ENCODE measurements at regions not wholly inside any gene's neighbourhood (a gene's known extent, or its start where the extent isn't known, plus 50 kb on each side); places are given as distances from the start of the nearest gene placed in this dataset.

DNA sequence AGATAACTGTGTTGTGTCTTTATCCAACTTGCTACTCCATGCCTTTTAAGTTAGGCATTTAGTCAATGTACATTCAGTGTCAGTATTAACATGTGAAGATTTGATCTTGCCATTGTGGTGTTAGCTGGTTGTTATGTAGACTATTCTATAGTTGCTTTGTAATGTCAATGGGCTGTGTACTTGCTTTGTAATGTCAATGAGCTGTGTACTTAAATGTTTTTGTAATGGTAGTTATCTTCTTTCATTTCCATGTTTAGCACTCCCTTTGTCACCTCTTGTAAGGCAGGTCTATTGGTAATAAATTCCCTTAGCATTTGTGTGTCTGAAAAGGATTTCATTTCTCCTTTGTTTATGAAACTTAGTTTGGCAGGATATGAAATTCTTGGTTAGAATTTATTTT is 53.4 kb downstream of the MC4R start:
- DNase-seq (ENCODE audit: low spot score): no peak
- no peak overlapping the region for H3K4me3 ChIP-seq
- H3K27ac ChIP-seq: no peak overlapping the region
- TF ChIP-seq, protein P1, sequence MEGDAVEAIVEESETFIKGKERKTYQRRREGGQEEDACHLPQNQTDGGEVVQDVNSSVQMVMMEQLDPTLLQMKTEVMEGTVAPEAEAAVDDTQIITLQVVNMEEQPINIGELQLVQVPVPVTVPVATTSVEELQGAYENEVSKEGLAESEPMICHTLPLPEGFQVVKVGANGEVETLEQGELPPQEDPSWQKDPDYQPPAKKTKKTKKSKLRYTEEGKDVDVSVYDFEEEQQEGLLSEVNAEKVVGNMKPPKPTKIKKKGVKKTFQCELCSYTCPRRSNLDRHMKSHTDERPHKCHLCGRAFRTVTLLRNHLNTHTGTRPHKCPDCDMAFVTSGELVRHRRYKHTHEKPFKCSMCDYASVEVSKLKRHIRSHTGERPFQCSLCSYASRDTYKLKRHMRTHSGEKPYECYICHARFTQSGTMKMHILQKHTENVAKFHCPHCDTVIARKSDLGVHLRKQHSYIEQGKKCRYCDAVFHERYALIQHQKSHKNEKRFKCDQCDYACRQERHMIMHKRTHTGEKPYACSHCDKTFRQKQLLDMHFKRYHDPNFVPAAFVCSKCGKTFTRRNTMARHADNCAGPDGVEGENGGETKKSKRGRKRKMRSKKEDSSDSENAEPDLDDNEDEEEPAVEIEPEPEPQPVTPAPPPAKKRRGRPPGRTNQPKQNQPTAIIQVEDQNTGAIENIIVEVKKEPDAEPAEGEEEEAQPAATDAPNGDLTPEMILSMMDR (IDR thresholded peaks at IDR 0.05): no peak

DNA sequence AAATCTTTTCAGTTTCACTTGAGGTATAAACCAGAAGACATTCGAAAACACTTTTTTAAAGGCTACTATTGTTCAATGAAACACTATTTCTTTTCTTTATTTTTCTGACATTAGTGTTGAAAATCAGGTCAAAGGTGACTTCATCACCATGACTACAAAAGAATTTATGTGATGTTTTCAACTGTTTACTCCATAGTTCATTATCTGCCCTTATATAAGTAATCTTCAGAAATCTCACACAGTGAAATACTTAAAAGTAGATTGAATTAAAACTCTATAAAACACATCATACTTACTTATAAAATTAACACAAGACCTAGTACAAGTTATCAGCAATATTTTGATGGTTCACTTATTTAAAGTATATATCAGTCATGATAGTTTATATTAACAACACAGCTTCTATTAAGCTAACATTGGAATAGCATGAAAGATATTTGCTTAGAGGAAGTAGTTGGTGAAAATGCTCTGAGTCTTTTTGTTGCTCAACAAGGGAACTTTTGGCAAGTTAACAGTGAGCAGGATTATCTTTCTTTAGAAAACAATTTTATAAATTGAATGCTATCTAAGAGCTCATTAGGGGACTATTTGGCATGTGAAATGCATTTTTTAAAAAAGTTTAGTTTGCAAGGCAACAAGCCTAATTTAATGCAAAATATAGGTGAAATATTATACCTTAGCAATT is 60.8 kb downstream of the MC4R start:
- Histone ChIP-seq H3K27ac (no peak overlapping the region), H3K4me3 (no peak overlapping the region)
- TF ChIP-seq, protein P1 (IDR thresholded peaks at IDR 0.05): no peak
- no peak for DNase-seq (ENCODE audit: low spot score)

DNA sequence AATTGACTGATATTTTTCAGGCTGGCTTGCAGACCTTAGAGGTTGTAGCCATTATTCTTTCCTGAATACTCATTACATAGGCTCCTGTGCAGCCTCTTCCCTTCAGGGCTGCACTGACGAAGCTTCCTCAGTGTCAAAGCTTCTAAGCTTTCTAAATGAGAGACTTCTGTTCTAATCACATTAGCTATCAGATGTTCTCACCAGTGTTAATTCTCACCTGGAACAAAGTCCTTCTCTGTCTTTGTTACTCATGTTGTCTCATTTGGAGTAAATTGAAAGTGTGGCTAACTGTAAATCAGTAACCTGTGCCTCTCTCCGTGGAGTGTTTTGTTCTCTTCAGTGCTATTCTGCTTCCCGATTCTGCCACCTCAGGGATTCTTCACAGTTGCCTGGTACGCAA is 76.9 kb downstream of the MC4R start:
- no peak overlapping the region for H3K4me3 ChIP-seq
- H3K27ac ChIP-seq: no peak overlapping the region
- TF ChIP-seq, protein P1 (IDR thresholded peaks at IDR 0.05): no peak
- DNase-seq (ENCODE audit: low spot score): no peak

DNA sequence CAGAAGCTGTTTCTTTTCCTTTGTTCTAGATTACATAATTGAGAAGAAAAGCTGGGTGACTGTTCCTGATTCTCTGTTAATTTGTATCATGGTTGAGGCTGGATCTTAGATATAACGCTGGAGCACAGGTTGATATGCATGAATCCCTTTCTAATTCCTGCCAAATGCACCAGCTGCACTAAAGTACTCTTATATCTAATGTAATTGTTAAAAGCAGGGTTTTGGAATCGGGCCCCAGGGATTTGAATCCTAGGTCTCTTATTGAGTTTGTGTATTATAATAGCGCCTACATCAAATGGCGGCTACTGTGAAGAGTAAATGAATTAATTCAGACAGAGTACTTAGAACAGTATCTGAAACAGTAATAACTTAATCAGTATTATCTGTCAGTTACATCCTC is 80.4 kb downstream of the MC4R start:
- H3K27ac ChIP-seq: no peak overlapping the region
- DNase-seq (ENCODE audit: low spot score): no peak
- H3K4me3 ChIP-seq: no peak overlapping the region
- TF ChIP-seq, protein P1 (IDR thresholded peaks at IDR 0.05): no peak

DNA sequence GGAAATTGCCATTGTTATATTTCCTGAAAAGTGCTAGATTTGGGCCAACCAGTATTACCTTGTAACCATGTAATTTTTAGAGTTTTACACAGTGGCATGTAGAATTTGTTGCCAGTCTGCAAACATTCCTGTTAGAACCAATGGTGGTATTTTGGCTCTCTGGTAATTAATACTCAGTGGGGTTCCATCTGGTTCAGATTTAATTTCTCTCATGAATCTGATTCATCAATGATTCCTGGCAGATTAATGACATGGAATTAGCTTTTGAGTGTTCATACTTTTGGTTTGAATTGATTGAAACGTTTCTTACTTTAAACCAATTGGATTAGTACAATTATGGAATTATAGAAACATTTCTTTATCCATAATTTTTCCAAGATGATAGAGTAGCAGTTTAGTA is 93.2 kb downstream of the MC4R start:
- TF ChIP-seq, protein P1 (IDR thresholded peaks at IDR 0.05): no peak
- Histone ChIP-seq H3K27ac (no peak overlapping the region), H3K4me3 (no peak overlapping the region)
- DNase-seq (ENCODE audit: low spot score): no peak

DNA sequence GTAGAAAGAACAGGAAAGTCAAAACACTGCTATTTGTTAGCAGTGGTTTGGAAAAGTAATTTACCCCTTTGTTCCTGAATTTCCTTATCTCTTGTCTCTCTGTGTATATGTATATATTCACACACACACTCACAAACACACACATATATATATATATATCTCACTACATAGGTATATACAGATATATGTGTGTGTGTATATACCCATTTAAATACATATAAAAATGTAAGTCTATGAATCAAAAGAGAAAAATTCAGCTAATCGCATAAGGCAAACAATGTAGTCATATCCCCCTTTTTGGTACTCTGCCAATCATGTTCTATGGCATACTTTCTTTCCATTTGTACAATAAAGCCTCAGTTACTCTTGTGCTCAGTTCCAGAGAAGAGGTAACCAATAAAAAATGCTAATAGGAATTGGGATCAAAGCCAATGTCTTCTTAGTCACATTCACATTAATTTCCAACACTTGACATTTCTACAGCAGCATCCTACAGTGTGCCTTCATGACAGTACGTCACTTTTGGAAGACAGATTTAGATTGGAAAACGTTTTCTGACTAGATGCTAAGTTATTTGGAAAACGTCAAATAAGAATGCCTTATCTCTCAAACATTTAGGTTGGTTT is 94.6 kb downstream of the MC4R start:
- Histone ChIP-seq H3K27ac (no peak overlapping the region), H3K4me3 (no peak overlapping the region)
- no peak for DNase-seq (ENCODE audit: low spot score)
- TF ChIP-seq, protein P1 (IDR thresholded peaks at IDR 0.05): no peak

All from coronary artery (tissue), 2 donors.